ENCODE measurements at regions not wholly inside any gene's neighbourhood (a gene's known extent, or its start where the extent isn't known, plus 50 kb on each side); places are given as distances from the start of the nearest gene placed in this dataset.
A peak's percentile ranks its signal among the peaks of the same experiment; 100 is the strongest.

- no peak for DNase-seq
Observed at GRCh38 chr5:116652903-116653302, 78.3 kb upstream of the SEMA6A start.

- peak; percentile 80 for DNase-seq
Observed at GRCh38 chr5:116652196-116652729, 77.6 kb upstream of the SEMA6A start.

GRCh38 chr5:116651653-116652052 is 77.0 kb upstream of the SEMA6A start:
- no peak for DNase-seq

- DNase-seq: no peak
Observed at GRCh38 chr5:116650964-116651363, 76.3 kb upstream of the SEMA6A start.

- DNase-seq: no peak
Observed at GRCh38 chr5:116650544-116650943, 75.9 kb upstream of the SEMA6A start.

- DNase-seq: no peak
Observed at GRCh38 chr5:116646611-116647289, 72.1 kb upstream of the SEMA6A start.

- DNase-seq: no peak
Observed at GRCh38 chr5:116645627-116646026, 71.0 kb upstream of the SEMA6A start.

- no peak for DNase-seq
Observed at GRCh38 chr5:116640236-116640635, 65.6 kb upstream of the SEMA6A start.

- DNase-seq: no peak
Observed at GRCh38 chr5:116637149-116637740, 62.6 kb upstream of the SEMA6A start.

GRCh38 chr5:116632890-116633289 is 58.3 kb upstream of the SEMA6A start:
- no peak for DNase-seq

GRCh38 chr5:116631147-116631546 is 56.5 kb upstream of the SEMA6A start:
- no peak for DNase-seq

GRCh38 chr5:116629168-116629567 is 54.5 kb upstream of the SEMA6A start:
- DNase-seq: no peak

GRCh38 chr5:116626945-116627679 is 52.5 kb upstream of the SEMA6A start:
- DNase-seq: no peak

GRCh38 chr5:116626272-116626723 is 51.7 kb upstream of the SEMA6A start:
- DNase-seq: no peak
